Esophagus squamous epithelium (tissue), 4 donors: ENCODE measurements at regions not wholly inside any gene's neighbourhood (a gene's known extent, or its start where the extent isn't known, plus 50 kb on each side); places are given as distances from the start of the nearest gene placed in this dataset.

Experiments used
- CTCF ChIP-seq, 6 experiments: fragments of 450-650 bp in 4 of 6; fragments of 200-600 bp in 2 of 6; sonication (generic) in 2 of 6; IDR thresholded peaks; one replicate each; pipeline ENCODE4 v1.5.1; 2016 to 2019; ENCODE audit warnings: antibody characterized with exemption in 6 of 6, mild to moderate bottlenecking in 4 of 6, moderate library complexity in 4 of 6
- POLR2A ChIP-seq, 4 donors: fragments of 450-650 bp; IDR thresholded peaks; one replicate each; pipeline ENCODE4 v1.6.1; 2017; ENCODE audit warnings: antibody characterized with exemption in 4 of 4, mild to moderate bottlenecking in 4 of 4, moderate library complexity in 3 of 4

GRCh38 chr7:125834421-125834820 is 904.8 kb upstream of the POT1 start:
- TF ChIP-seq CTCF (IDR thresholded peaks at IDR 0.05), result no peak
- no peak for TF ChIP-seq POLR2A (IDR thresholded peaks at IDR 0.05)
